MCF 10A (cell line): ENCODE measurements at regions not wholly inside any gene's neighbourhood (a gene's known extent, or its start where the extent isn't known, plus 50 kb on each side); places are given as distances from the start of the nearest gene placed in this dataset.

Source experiments
- BruUV-seq: library from RNA; stranded (reverse); fragments of 400-500 nt; replicated peaks from 2 replicates; lab custom pipeline; 2021; lab: Mats Ljungman, UMichigan
- CTCF ChIA-PET: fragments of 300-600 bp; sonication (Branson Sonifier 250); formaldehyde crosslinking; extraction: SDS; loops from one replicate; lab custom pipeline; 2021; ENCODE audit warnings: antibody characterized with exemption, inconsistent platforms; lab: Yijun Ruan, JAX
- POLR2A ChIA-PET: fragments of 300-600, 350-650 bp; sonication (Branson Sonifier 250); formaldehyde crosslinking; extraction: SDS; loops from one replicate; lab custom pipeline; 2020; ENCODE audit warnings: antibody characterized with exemption, inconsistent platforms; lab: Yijun Ruan, JAX
- DNase-seq: peaks from one replicate; pipeline ENCODE4 v3.0.0-alpha.2; 2018; ENCODE audit not compliant: unreplicated experiment
- H3K27ac Mint-ChIP-seq: one replicate; pipeline ENCODE4 v1.8.0; 2022; ENCODE audit warnings: mild to moderate bottlenecking, low read depth, mixed read lengths; ENCODE audit not compliant: unreplicated experiment
- H3K27me3 Mint-ChIP-seq: one replicate; pipeline ENCODE4 v1.8.0; 2022; ENCODE audit warnings: mixed read lengths; ENCODE audit not compliant: insufficient read depth, unreplicated experiment
- H3K36me3 Mint-ChIP-seq: one replicate; pipeline ENCODE4 v1.8.0; 2022; ENCODE audit warnings: mild to moderate bottlenecking, moderate library complexity, mixed read lengths; ENCODE audit not compliant: insufficient read depth, unreplicated experiment
- H3K4me1 Mint-ChIP-seq: one replicate; pipeline ENCODE4 v1.8.0; 2022; ENCODE audit warnings: mixed read lengths; ENCODE audit not compliant: insufficient read depth, unreplicated experiment
- H3K4me3 Mint-ChIP-seq: one replicate; pipeline ENCODE4 v1.8.0; 2022; ENCODE audit warnings: mild to moderate bottlenecking, moderate library complexity, mixed read lengths; ENCODE audit not compliant: unreplicated experiment
- H3K9me3 Mint-ChIP-seq: one replicate; pipeline ENCODE4 v1.8.0; 2022; ENCODE audit warnings: mixed read lengths; ENCODE audit not compliant: unreplicated experiment
- CTCF ChIP-seq: fragments of 200-600 bp; IDR thresholded peaks from one replicate; pipeline ENCODE4 v1.8.0; 2022; ENCODE audit warnings: antibody characterized with exemption, mild to moderate bottlenecking; ENCODE audit not compliant: unreplicated experiment
- intact Hi-C: fragments of 100-400 bp; cut with micrococcal nuclease; formaldehyde crosslinking; loops from 2 replicates; pipeline ENCODE4 v1.14.1; 2022

GRCh38 chr2:7127687-7128086 lies 210.5 kb downstream of the RNF144A start:
- H3K36me3 Mint-ChIP-seq, result no peaks in the 10 kb centered on the region
- intact Hi-C loops, result no loop called here
- H3K4me3 Mint-ChIP-seq, result no peak overlapping the region
- POLR2A ChIA-PET, result no interaction called here
- H3K27ac Mint-ChIP-seq, result no peak overlapping the region
- H3K27me3 Mint-ChIP-seq, result peaks cover 16% of the 10 kb centered on the region
- no TSS peak for BruUV-seq
- H3K4me1 Mint-ChIP-seq, result no peaks in the 10 kb centered on the region
- CTCF ChIA-PET, result no interaction called here
- TF ChIP-seq CTCF, result no peak
- DNase-seq, result no peak
- peaks cover 6% of the 10 kb centered on the region for H3K9me3 Mint-ChIP-seq

- CTCF ChIA-PET, result interaction anchor here (0.5 kb wide), 1 partner anchor 234 kb away, joined by 3 read pairs; no protein-coding TSS in a partner anchor
- no peaks in the 10 kb centered on the region for H3K27me3 Mint-ChIP-seq
- no peak for TF ChIP-seq CTCF
These were observed 214.0 kb downstream of the RNF144A start for GRCh38 chr2:7131261-7131660.

GRCh38 chr2:7132753-7133152 lies 215.5 kb downstream of the RNF144A start:
- Mint-ChIP-seq H3K27ac (no peak overlapping the region), H3K4me1 (no peaks in the 10 kb centered on the region), H3K9me3 (peaks cover 6% of the 10 kb centered on the region), H3K27me3 (no peaks in the 10 kb centered on the region), H3K36me3 (no peaks in the 10 kb centered on the region), H3K4me3 (no peak overlapping the region)
- intact Hi-C loops, result no loop called here
- DNase-seq, result no peak
- ChIA-PET CTCF (interaction anchor here (0.5 to 1.1 kb wide), 2 partner anchors 9 to 287 kb away, joined by 3 to 5 read pairs; no protein-coding TSS in a partner anchor), POLR2A (no interaction called here)
- no peak for TF ChIP-seq CTCF
- no TSS peak for BruUV-seq

More at GRCh38 chr2:7131261-7131660, 214.0 kb downstream of the RNF144A start:
- POLR2A ChIA-PET, result no interaction called here
- Mint-ChIP-seq H3K9me3 (peaks cover 6% of the 10 kb centered on the region), H3K4me3 (no peak overlapping the region), H3K4me1 (no peaks in the 10 kb centered on the region), H3K36me3 (no peaks in the 10 kb centered on the region), H3K27ac (no peak overlapping the region)
- DNase-seq, result no peak
- intact Hi-C loops, result no loop called here
- BruUV-seq, result no TSS peak

GRCh38 chr2:7133521-7133920 lies 216.3 kb downstream of the RNF144A start:
- no peaks in the 10 kb centered on the region for H3K27me3 Mint-ChIP-seq
- DNase-seq, result peak; percentile 28
- no peak overlapping the region for H3K27ac Mint-ChIP-seq
- no peak for TF ChIP-seq CTCF
- ChIA-PET CTCF (interaction anchor here (0.6 to 1.1 kb wide), 2 partner anchors 287 to 1363 kb away, joined by 5 to 6 read pairs; no protein-coding TSS in a partner anchor), POLR2A (no interaction called here)
- no peaks in the 10 kb centered on the region for H3K36me3 Mint-ChIP-seq
- H3K9me3 Mint-ChIP-seq, result peaks cover 2% of the 10 kb centered on the region
- intact Hi-C loops, result no loop called here
- H3K4me3 Mint-ChIP-seq, result no peak overlapping the region
- BruUV-seq, result no TSS peak
- H3K4me1 Mint-ChIP-seq, result no peaks in the 10 kb centered on the region
